ENCODE measurements at regions not wholly inside any gene's neighbourhood (a gene's known extent, or its start where the extent isn't known, plus 50 kb on each side); places are given as distances from the start of the nearest gene placed in this dataset.

DNA sequence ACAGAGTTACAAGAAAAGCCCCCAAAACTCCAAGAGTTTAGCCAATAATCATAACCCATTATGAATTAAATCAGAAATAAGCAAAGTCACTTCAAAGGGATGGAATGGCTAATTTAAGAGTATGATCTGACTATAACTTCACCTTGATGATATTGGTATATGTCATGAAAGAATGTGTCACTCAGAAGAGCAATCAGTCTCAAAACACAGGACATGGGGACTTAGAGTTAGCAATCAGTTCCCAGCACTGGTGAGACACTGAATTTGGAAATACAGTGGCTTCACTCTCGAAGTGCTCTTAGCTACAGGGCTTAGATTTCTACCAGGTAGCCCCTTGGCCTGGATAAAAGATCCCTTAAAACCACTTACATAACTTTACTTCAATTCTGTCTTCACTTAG, 65.7 kb upstream of the EXOC1L start:
- DNase-seq (ENCODE audit: low read depth, low spot score) = no peak

DNA sequence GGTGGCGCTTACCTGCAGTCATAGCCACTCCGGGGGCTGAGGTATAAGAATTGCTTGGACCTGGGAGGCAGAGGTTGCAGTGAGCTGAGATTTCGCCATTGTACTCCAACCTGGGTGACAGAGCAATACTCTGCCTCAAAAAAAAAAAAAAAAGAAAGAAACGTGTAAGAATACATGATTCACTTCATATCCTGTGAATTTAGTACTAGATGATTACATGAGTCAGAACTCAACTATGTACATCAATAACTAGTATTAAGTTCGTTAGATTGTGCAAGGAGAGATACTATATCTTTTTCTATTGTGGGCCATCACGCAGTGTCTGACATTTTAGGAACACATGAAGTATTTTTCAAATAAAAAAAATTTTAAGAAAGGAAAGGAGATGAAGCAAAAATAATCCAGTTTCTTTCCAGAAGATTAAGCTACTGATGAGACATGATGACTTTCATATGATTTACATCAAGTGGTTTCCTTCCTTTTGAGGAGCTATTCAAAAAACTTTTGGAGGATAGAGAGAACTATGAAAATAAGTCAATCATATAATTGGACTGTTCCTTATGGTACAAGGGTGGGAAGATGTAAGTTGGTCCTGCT, 64.7 kb upstream of the EXOC1L start:
- peak; percentile 30 for DNase-seq (ENCODE audit: low read depth, low spot score)

DNA sequence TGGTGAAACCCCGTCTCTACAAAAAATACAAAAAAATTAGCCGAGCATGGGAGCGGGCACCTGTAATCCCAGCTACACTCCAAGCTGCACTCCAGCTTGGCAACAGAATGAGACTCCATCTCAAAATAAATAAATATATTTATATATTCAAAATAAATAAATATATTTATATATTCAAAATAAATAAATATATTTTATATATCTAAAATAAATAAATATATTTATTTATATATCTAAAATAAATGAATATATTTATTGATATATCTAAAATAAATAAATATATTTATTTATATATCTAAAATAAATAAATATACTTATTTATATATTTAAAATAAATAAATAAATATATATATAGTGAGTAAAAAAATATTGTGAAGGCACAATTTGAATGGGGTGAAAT, 63.4 kb upstream of the EXOC1L start:
- DNase-seq (ENCODE audit: low read depth, low spot score) = no peak

GRCh38 chr4:55757356-55757952, 62.1 kb upstream of the EXOC1L start:
- no peak for DNase-seq (ENCODE audit: low read depth, low spot score)

- no peak for DNase-seq (ENCODE audit: low read depth, low spot score)
Observed at GRCh38 chr4:55758066-55758465, 61.5 kb upstream of the EXOC1L start.

GRCh38 chr4:55758570-55758969, 61.0 kb upstream of the EXOC1L start:
- DNase-seq (ENCODE audit: low read depth, low spot score) = no peak

- DNase-seq (ENCODE audit: low read depth, low spot score) = no peak
Observed at GRCh38 chr4:55762819-55763218, 56.8 kb upstream of the EXOC1L start.

- no peak for DNase-seq (ENCODE audit: low read depth, low spot score)
Observed at GRCh38 chr4:55763996-55764395, 55.6 kb upstream of the EXOC1L start.

- no peak for DNase-seq (ENCODE audit: low read depth, low spot score)
Observed at GRCh38 chr4:55765070-55765469, 54.5 kb upstream of the EXOC1L start.

GRCh38 chr4:55768291-55768690, 51.3 kb upstream of the EXOC1L start:
- DNase-seq (ENCODE audit: low read depth, low spot score) = peak; percentile 60
